Karpas-422 (cell line): ENCODE measurements at regions not wholly inside any gene's neighbourhood (a gene's known extent, or its start where the extent isn't known, plus 50 kb on each side); places are given as distances from the start of the nearest gene placed in this dataset.

Experiments used
- DNase-seq: peaks from one replicate; pipeline ENCODE4 v3.0.0-alpha.2; 2015
- H2AFZ ChIP-seq: fragments of 200-600 bp; sonication (generic); 2 replicates; pipeline ENCODE4 v1.6.1; 2014; ENCODE audit warnings: antibody characterized with exemption, low read length, mixed read lengths
- H3K27ac ChIP-seq: fragments of 200-600 bp; sonication (generic); 2 replicates; pipeline ENCODE4 v1.5.1; 2014; ENCODE audit warnings: mild to moderate bottlenecking, low read length, moderate library complexity
- H3K27me3 ChIP-seq: fragments of 200-600 bp; sonication (generic); 2 replicates; pipeline ENCODE4 v1.6.1; 2014; ENCODE audit warnings: low read length, mixed read lengths
- H3K36me3 ChIP-seq: fragments of 200-600 bp; sonication (generic); 2 replicates; pipeline ENCODE4 v1.6.1; 2014; ENCODE audit warnings: low read length, mixed read lengths; ENCODE audit not compliant: insufficient read depth
- H3K4me1 ChIP-seq: fragments of 200-600 bp; sonication (generic); 2 replicates; pipeline ENCODE4 v1.6.1; 2014; ENCODE audit warnings: mild to moderate bottlenecking, low read length, mixed read lengths
- H3K4me2 ChIP-seq: fragments of 200-600 bp; sonication (generic); 2 replicates; pipeline ENCODE4 v1.6.1; 2014; ENCODE audit warnings: low read length, low read depth, mild to moderate bottlenecking; ENCODE audit not compliant: poor library complexity, severe bottlenecking
- H3K4me3 ChIP-seq: fragments of 200-600 bp; sonication (generic); 2 replicates; pipeline ENCODE4 v1.5.1; 2014; ENCODE audit warnings: mild to moderate bottlenecking, antibody characterized with exemption, low read length, mixed read lengths
- H3K79me2 ChIP-seq: fragments of 200-600 bp; sonication (generic); 2 replicates; pipeline ENCODE4 v1.6.1; 2014; ENCODE audit warnings: mild to moderate bottlenecking, low read length, mixed read lengths
- H3K9ac ChIP-seq: fragments of 200-600 bp; sonication (generic); 2 replicates; pipeline ENCODE4 v1.6.0; 2014; ENCODE audit warnings: low read length
- H3K9me2 ChIP-seq: fragments of 200-600 bp; sonication (generic), shearing (Covaris generic); replicated peaks from 2 replicates; pipeline ENCODE4 v1.6.0; 2014; ENCODE audit warnings: mild to moderate bottlenecking, low read length, moderate library complexity; ENCODE audit not compliant: insufficient read depth
- H3K9me3 ChIP-seq: fragments of 300-700, 200-600 bp; sonication (generic); 2 replicates; pipeline ENCODE4 v1.6.1; 2014; ENCODE audit warnings: low read length, mixed read lengths
- H4K20me1 ChIP-seq: fragments of 200-600 bp; sonication (generic); 2 replicates; pipeline ENCODE4 v1.6.1; 2014; ENCODE audit warnings: mild to moderate bottlenecking, antibody characterized with exemption, low read length, low read depth; ENCODE audit not compliant: insufficient read depth

GRCh38 chr20:50393990-50394561 lies 116.1 kb upstream of the PTPN1 start:
- no peaks in the 10 kb centered on the region for H3K4me1 ChIP-seq
- H2AFZ ChIP-seq = no peak overlapping the region
- no peaks in the 10 kb centered on the region for H3K9me3 ChIP-seq
- H3K27me3 ChIP-seq = no peaks in the 10 kb centered on the region
- H3K79me2 ChIP-seq = no peaks in the 10 kb centered on the region
- no peaks in the 10 kb centered on the region for H3K9me2 ChIP-seq
- H3K27ac ChIP-seq = no peak overlapping the region
- H3K4me2 ChIP-seq = no peak overlapping the region
- H3K9ac ChIP-seq = no peak overlapping the region
- no peak overlapping the region for H3K4me3 ChIP-seq
- no peak for DNase-seq
- H3K36me3 ChIP-seq = no peaks in the 10 kb centered on the region
- no peaks in the 10 kb centered on the region for H4K20me1 ChIP-seq

GRCh38 chr20:50394569-50394968 lies 115.6 kb upstream of the PTPN1 start:
- Histone ChIP-seq H4K20me1 (no peaks in the 10 kb centered on the region), H3K9me2 (no peaks in the 10 kb centered on the region), H3K9me3 (no peaks in the 10 kb centered on the region), H3K4me1 (no peaks in the 10 kb centered on the region), H3K27ac (no peak overlapping the region), H2AFZ (no peak overlapping the region), H3K36me3 (no peaks in the 10 kb centered on the region), H3K9ac (no peak overlapping the region), H3K27me3 (no peaks in the 10 kb centered on the region), H3K79me2 (no peaks in the 10 kb centered on the region), H3K4me3 (no peak overlapping the region), H3K4me2 (no peak overlapping the region)
- peak; percentile 65 for DNase-seq

GRCh38 chr20:50395251-50395729 lies 114.9 kb upstream of the PTPN1 start:
- DNase-seq = no peak
- Histone ChIP-seq H3K4me2 (no peak overlapping the region), H2AFZ (no peak overlapping the region), H3K4me3 (no peak overlapping the region), H3K4me1 (no peaks in the 10 kb centered on the region), H4K20me1 (no peaks in the 10 kb centered on the region), H3K9ac (no peak overlapping the region), H3K27ac (no peak overlapping the region), H3K9me3 (no peaks in the 10 kb centered on the region), H3K27me3 (no peaks in the 10 kb centered on the region), H3K36me3 (no peaks in the 10 kb centered on the region), H3K9me2 (no peaks in the 10 kb centered on the region), H3K79me2 (no peaks in the 10 kb centered on the region)

GRCh38 chr20:50395914-50396488 lies 114.2 kb upstream of the PTPN1 start:
- H2AFZ ChIP-seq = no peak overlapping the region
- no peak overlapping the region for H3K9ac ChIP-seq
- H3K9me3 ChIP-seq = no peaks in the 10 kb centered on the region
- no peaks in the 10 kb centered on the region for H3K36me3 ChIP-seq
- DNase-seq = no peak
- H3K9me2 ChIP-seq = no peaks in the 10 kb centered on the region
- H3K27me3 ChIP-seq = no peaks in the 10 kb centered on the region
- H3K27ac ChIP-seq = no peak overlapping the region
- no peaks in the 10 kb centered on the region for H3K79me2 ChIP-seq
- H3K4me3 ChIP-seq = no peak overlapping the region
- H4K20me1 ChIP-seq = no peaks in the 10 kb centered on the region
- no peak overlapping the region for H3K4me2 ChIP-seq
- H3K4me1 ChIP-seq = no peaks in the 10 kb centered on the region

- H3K9ac ChIP-seq = no peak overlapping the region
Observed at GRCh38 chr20:50396623-50397022, 113.6 kb upstream of the PTPN1 start.

GRCh38 chr20:50397058-50397457 lies 113.1 kb upstream of the PTPN1 start:
- no peaks in the 10 kb centered on the region for H3K27me3 ChIP-seq
- no peaks in the 10 kb centered on the region for H3K9me3 ChIP-seq

More at GRCh38 chr20:50396623-50397022, 113.6 kb upstream of the PTPN1 start:
- H3K9me3 ChIP-seq = no peaks in the 10 kb centered on the region
- no peak overlapping the region for H3K27ac ChIP-seq
- no peaks in the 10 kb centered on the region for H3K9me2 ChIP-seq
- no peaks in the 10 kb centered on the region for H3K27me3 ChIP-seq
- H4K20me1 ChIP-seq = no peaks in the 10 kb centered on the region
- DNase-seq = no peak
- H3K4me2 ChIP-seq = no peak overlapping the region
- H2AFZ ChIP-seq = no peak overlapping the region
- H3K4me1 ChIP-seq = no peaks in the 10 kb centered on the region
- no peaks in the 10 kb centered on the region for H3K36me3 ChIP-seq
- no peaks in the 10 kb centered on the region for H3K79me2 ChIP-seq
- no peak overlapping the region for H3K4me3 ChIP-seq

GRCh38 chr20:50398064-50398463 lies 112.1 kb upstream of the PTPN1 start:
- Histone ChIP-seq H3K9me3 (no peaks in the 10 kb centered on the region), H3K4me3 (no peak overlapping the region), H3K4me2 (no peak overlapping the region), H3K27me3 (no peaks in the 10 kb centered on the region), H3K9me2 (no peaks in the 10 kb centered on the region), H2AFZ (no peak overlapping the region), H3K4me1 (no peaks in the 10 kb centered on the region), H4K20me1 (no peaks in the 10 kb centered on the region), H3K9ac (no peak overlapping the region), H3K36me3 (no peaks in the 10 kb centered on the region), H3K27ac (no peak overlapping the region), H3K79me2 (no peaks in the 10 kb centered on the region)
- DNase-seq = no peak

More at GRCh38 chr20:50397058-50397457, 113.1 kb upstream of the PTPN1 start:
- H2AFZ ChIP-seq = no peak overlapping the region
- H3K27ac ChIP-seq = no peak overlapping the region
- no peak overlapping the region for H3K4me3 ChIP-seq
- H3K36me3 ChIP-seq = no peaks in the 10 kb centered on the region
- H3K4me1 ChIP-seq = no peaks in the 10 kb centered on the region
- no peak overlapping the region for H3K9ac ChIP-seq
- no peaks in the 10 kb centered on the region for H4K20me1 ChIP-seq
- no peak overlapping the region for H3K4me2 ChIP-seq
- no peak for DNase-seq
- H3K9me2 ChIP-seq = no peaks in the 10 kb centered on the region
- H3K79me2 ChIP-seq = no peaks in the 10 kb centered on the region

- Histone ChIP-seq H3K4me2 (no peak overlapping the region), H3K9me2 (no peaks in the 10 kb centered on the region), H4K20me1 (no peaks in the 10 kb centered on the region), H3K9ac (no peak overlapping the region), H3K4me3 (no peak overlapping the region), H3K27ac (no peak overlapping the region), H3K9me3 (no peaks in the 10 kb centered on the region), H2AFZ (no peak overlapping the region), H3K36me3 (no peaks in the 10 kb centered on the region), H3K79me2 (no peaks in the 10 kb centered on the region), H3K4me1 (no peaks in the 10 kb centered on the region), H3K27me3 (no peaks in the 10 kb centered on the region)
- no peak for DNase-seq
Observed at GRCh38 chr20:50398471-50398820, 111.7 kb upstream of the PTPN1 start.
